Frontal cortex (tissue), 3 donors: ENCODE measurements at regions not wholly inside any gene's neighbourhood (a gene's known extent, or its start where the extent isn't known, plus 50 kb on each side); places are given as distances from the start of the nearest gene placed in this dataset.

Source experiments
- DNase-seq, 2 donors: peaks; one replicate each; pipeline ENCODE4 v3.0.0; 2012; ENCODE audit warnings: low spot score in 2 of 2
- FAIRE-seq: peaks from 2 replicates; lab custom pipeline; 2012; peaks lifted over from hg19 to GRCh38; lab: Jason Lieb, UNC
- donor health status: control.
- donor health status: control.
- donor health status: control.

DNA sequence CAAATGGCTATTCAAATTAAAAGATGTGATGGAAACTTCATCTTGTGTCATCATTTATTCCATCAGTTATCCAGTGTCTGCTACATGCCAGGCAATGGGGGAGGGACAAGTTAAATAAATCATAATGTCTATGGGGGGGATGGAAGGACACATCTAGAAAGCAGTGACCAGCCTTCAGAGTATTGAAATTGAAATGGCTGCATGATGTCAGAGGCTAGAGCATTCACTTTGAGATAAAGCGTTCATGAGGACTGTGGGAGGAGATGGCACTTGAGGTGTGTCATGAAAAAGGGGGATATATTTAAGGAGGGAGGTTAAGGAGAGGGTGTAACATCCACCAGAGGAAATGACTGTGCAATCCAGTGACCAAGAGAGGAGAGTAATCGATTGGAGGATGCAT is 50.6 kb downstream of the SLIT2 start:
- FAIRE-seq (no peak), DNase-seq (no peak)

DNA sequence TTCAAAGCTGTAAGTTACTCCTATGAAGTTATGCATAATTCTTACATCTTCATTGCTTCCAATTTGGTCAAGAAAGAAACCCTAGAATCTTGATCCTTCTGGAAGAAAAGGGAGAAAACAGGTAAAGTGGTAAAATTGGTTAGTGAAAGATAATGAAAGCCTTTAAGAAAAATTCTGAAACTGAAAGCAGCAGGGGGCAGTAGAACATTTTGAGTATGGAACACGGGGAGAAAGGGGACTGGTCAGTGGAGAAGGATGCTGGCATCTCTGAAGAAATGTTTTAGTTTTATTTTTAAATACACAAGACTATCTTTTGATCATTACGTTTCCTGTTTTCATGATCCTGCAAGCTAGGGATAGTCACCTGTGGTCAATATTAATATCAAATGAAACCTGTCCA is 54.3 kb downstream of the SLIT2 start:
- FAIRE-seq, result peak; percentile 81
- no peak for DNase-seq

DNA sequence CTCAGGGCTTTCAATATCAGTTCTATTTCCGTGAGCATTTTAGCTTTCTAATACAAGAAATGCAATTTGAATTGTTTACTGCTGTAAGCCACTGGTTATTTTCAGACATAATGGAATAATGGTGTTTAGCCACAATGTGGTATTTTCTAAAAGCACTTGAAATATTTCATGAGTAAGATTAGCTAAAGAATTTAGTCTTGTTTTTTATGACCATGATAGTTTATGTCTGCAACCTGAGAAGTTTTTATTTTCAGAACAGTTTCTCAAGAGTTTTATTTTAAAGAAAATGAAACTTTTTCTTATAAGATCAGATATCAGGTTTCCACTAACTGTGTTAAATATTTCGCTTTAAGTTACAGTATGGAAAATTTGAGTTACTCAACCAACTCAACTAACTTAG is 60.2 kb downstream of the SLIT2 start:
- no peak for FAIRE-seq
- DNase-seq, result no peak

DNA sequence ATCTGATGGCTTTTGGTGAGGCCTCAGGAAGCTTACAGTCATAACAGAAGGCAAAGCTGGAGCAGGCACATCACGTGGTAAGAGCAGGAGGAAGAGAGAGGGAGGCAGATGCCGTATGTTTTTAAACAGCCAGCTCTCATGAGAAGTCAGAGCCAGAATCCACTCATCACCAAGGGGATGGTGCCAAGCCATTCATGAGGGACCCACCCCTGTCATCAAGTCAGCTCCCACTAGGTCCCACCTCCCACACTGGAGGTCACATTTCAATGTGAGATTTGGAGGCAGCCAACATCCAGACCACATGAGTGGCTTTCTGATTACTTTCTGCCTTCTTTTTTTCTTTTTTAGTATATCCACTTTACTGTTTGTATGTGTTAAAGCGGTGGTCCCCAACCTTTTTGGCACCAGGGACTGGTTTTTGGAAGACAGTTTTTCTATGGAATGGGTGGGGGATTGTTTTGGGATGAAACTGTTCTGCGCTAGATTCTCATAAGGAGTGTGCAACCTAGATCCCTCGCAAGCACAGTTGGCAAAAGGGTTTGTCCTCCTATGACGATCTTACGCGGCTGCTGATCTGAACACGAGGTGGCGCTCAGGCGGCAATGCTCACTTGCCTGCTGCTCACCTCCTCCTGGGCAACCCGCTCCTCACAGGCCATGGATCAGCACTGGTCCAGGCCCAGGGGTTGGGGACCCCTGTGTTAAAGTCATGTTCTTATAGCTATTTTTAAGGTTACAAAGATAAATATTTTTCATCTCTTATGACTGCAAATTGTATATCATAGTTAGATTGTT is 61.7 kb downstream of the SLIT2 start:
- no peak for FAIRE-seq
- DNase-seq, result no peak

DNA sequence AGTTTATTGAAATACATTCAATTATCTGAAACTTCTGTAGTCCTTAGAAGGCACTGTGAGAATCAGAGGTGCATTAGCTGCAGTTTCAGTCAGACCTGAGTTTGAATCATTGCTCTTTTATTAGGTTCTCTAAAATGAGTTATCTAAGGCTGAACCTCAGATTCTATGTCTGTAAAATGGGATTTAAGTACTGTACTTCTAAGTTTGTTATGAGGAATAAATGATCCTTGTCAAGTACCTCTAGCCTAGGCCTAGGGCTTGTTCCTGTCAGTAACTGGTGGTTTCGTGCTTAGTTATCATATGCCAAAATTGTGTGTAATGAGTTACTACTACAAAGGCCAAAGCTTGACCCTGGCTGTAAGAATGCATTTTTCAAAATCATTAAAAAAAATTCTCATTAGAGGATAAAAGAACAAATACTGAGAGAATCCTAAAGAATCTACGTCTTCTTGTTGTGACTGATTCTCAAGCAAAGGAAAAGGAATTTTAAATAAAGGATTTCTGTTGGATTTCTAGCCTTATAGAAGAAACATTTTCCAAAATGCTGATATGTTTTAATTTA is 65.8 kb downstream of the SLIT2 start:
- no peak for DNase-seq
- no peak for FAIRE-seq

DNA sequence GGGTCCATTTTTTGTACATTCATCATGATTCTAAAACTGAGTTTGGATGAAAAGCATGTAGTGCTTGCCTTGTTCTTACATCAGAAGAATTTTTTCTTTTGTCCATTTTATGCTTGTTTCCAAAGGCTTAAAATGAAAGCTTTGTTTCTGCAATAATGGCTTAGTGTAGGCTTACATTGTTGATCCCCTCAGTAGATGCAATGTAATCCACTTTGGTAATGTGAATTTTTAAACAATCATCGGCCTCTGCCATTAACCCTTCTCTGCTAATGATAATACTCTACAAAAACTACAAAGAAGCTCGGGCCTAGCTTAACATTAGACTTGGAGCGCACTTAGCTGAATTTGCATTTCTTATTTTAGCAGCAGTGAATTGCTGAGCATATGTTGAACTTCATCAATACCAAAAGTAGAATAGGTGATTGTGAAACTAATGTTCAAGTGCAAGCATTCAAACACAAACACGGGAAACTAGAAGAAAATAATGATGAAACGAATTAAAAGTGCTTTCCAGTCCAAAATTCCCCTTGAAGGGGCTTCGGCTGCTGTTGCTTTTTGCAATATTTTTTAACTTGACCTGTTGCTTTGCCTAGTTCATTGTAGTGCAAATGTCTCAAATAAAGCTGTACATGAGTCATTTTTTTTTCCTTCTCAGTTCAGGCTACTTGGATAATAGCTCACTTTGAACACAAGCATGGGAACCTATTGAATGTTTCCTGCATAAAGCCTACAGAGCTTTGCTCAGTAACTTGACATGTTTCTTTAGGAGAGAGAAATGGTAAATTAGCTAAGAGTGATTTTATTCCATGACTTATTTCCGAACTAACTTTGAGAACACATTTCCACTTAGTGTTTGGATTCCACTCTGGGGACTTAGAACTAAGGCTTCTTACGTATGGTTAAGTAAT is 66.5 kb downstream of the SLIT2 start:
- DNase-seq, result no peak

DNA sequence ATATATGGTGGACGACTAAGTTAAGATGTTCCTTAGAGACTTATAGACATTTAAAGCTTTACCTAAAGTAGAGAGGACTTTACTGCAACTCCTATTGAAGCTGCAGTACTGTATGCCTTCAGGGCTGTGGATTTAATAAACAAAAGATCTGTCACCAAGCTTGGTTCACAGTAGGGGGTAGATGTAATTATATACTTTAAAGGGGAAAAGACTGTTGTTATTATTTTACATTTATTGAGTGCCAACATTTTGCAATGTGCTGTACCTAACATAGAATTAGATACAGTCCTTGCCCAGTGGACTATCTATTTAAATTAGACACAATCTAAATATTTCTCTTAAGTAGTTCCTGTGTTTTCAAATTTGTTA is 67.2 kb downstream of the SLIT2 start:
- DNase-seq (no peak), FAIRE-seq (no peak)

More for the DNA sequence above, 66.5 kb downstream of the SLIT2 start:
- FAIRE-seq, result peak; percentile 31

DNA sequence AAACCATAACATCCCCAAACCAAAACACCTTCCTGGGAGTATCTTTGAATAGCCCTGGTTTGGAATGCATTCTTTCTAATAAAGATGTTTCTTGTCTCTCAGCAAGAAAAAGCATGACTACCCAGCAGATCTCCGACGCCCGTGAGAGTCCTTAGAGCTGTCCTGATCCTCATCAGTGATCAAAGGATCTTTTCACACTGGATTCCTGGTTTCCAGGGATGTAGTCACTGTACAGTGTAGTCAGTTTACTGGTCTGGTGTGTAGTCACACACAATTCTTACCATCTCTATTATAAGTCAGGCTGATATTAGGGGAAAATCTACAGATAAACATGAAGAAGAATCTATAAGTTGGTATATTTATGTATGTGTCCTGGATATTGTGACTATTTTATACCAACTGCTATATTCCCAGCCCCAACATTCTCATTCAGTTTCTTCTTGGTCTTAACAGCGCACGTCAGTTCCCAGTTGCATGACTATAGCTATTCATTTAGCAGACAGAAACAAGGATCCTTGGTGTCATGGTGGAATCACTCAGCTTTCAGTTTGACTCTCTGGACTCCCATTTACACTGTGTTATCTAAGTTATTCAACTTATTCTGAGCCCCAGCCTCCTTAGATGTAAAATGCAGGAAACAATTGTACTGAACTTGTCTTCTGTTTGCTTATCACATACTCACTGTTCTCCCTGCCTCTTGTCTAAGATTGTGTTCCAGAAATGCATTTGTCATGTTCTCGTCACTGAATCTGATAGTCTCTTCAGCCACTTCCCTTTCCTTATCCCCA is 68.3 kb downstream of the SLIT2 start:
- FAIRE-seq (no peak), DNase-seq (no peak)

DNA sequence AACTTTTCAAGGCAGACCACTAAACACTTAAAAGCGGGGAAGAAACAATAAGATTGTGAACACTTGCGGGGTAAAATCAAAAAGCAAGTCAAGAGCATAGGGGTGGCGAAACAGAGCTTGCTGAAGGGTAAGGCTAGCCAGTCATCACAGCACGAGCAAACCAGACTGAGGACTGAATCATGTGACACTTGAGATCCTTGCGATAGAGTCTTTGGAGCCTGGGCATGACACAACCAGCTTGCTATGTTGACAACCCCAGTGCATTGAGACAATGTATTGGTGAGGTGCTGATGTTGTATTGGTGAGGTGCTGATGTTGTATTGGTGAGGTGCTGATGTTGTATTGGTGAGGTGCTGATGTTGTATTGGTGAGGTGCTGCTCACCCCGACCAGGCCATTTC is 72.3 kb downstream of the SLIT2 start:
- no peak for DNase-seq
- no peak for FAIRE-seq

DNA sequence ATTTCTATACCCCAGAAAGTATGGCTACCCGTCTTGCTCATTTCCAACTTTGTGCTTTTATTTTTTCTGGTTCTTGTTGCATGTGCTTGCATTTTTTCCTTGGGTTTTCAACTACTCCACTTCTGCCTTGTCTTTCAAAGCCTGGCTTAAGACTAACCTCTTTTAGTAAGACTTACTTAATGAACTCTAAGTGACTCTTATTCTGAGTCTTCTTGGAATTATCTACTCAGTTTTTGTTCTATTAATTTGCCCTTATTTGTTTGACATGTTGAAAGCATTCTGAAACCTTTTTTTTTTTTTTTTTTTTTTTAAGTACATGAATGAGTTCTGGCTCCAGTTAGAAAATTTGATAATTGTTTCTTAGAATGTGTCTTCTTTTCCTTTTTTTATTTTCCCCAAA is 74.8 kb downstream of the SLIT2 start:
- FAIRE-seq (no peak), DNase-seq (no peak)

DNA sequence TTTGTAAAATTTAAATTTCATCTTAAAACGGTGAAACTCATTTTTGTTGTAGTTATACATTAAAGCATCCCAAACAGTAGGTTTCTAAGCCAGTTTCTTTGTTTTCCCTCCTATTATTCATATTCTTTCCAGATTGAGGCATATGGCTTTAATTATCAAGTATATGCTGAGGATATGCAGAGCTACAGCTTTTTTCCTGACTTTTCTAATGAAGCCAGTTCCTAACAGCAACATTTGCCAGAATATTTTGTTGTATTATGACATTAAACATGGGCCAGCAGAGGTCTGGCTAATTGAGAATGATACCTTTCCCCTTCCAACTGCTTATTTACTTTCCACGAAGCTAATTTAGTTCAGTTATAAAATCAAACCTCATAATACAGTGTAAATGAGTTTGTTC is 75.3 kb downstream of the SLIT2 start:
- DNase-seq, result no peak
- no peak for FAIRE-seq

DNA sequence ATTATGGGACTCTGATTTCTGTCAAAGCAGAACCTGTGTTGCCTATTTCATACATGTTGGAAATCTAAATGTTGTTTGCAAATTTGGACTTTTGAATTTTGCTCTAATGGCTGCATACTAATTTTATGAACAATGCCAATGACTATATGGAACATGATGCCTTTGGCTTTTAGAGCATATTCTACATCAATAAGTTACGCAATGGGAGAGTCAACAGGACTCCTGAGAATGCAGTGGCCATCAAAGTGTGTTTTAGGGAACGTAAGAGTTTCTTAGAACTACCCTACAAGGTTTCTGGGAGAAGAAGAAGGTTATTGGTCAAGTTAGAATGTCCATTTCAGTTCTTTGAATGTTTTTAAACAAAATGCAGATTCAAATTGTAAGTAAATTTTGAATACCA is 76.1 kb downstream of the SLIT2 start:
- FAIRE-seq (no peak), DNase-seq (no peak)

DNA sequence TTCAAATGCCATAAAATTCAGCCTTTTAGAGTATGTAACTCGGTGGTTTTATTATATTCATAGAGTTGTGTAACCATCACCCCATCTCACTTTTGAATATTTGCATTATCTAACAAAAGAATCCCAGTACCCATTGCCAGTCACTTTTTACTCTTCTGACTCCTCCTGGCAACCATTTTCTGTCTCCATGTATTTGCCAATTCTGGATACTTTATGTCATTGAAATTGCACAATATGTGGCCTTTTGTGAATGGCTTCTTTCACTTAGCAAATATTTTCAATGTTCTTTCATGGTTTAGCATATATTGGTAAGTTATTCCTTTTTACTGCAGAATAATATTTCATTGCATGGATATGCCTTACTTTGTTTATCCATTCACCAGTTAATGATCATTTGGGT is 79.9 kb downstream of the SLIT2 start:
- no peak for FAIRE-seq
- no peak for DNase-seq

DNA sequence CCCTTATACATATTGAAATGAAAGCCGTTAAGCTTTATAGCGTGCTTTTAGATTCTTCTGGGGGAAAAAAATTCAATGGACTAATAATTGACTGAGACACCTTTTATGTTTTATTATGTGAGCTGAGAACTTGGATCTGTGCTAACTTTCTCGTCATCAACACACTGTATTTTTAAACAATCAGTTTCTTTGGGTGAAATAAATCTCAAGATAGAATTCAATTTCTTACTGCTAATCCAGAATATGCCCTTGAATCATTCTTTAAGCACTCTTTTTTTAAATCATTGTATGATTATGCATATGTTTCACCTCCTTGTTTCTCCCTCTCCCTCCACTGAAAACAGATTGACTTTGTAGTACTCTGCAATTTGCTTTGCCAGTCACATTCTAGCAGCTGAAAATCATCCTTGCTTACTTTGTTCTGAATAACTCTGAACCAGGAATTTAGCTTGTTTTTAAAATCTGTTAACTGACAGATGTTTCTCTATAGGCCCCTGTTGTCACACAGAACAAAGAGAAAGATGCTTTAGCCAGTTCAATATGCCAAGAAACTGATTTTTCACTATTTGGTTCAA is 81.5 kb downstream of the SLIT2 start:
- no peak for FAIRE-seq
- DNase-seq, result no peak

DNA sequence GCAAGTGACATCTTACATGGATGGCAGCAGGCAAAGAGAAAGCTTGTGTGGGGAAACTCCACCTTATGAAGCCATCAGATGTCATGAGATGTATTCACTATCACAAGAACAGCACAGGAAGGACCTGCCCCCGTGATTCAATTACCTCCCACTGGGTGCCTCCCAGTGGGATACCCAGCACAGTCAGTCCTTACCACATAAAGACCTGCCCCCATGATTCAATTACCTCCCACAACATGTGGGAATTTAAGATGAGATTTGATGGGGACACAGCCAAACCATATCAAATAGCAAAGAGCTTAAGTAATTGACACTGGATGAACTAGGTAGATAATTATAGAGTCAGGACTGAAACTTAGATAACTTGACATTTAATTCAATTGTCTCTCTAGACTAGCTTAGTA is 85.6 kb downstream of the SLIT2 start:
- FAIRE-seq, result no peak

DNA sequence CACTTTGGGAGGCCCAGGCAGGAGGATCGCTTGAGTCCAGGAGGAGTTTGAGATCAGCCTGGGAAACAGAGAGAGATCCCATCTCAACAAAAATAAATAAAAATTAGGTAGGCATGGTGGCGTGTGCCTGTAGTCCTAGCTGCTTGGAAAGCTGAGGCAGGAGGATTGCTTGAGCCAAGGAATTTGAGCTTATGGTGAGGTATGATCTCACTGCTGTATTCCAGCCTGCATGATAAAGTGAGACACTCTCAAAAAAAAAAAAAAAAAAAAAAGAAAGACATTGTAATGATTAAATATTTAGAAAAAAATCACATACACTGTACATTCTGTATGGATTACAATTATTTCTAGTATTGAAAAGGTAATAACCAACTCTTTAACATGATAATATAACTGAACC is 87.1 kb downstream of the SLIT2 start:
- FAIRE-seq (no peak), DNase-seq (no peak)

More for the DNA sequence above, 85.6 kb downstream of the SLIT2 start:
- DNase-seq, result no peak

DNA sequence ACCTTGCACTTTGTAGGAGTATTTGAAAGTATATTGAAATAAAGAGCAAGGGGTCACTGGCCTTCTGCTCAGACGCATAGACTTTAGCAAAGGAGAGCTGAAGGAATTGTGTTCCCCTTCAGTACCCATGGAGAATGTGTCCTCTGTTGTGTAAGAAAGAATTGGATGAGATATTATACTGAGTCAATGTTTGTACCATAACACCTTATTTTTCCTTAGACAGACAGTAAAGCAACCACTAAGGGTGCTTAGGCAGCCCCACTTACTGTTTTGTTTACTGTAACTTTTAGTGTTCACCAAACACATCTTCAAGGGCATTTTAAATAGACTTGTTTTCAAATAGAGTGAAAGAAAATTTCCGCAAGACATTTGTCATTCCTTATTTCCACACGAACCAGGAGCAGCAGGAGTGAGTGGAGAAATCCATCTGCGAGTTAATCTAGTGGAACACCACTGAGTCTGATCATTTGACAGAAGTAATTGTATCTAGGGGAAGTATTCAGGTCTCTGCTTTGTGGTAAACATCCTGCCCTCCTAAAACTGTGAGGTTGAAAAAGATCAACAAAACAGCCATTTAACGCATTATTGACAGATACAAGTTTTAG is 89.5 kb downstream of the SLIT2 start:
- FAIRE-seq, result no peak
- DNase-seq, result no peak

DNA sequence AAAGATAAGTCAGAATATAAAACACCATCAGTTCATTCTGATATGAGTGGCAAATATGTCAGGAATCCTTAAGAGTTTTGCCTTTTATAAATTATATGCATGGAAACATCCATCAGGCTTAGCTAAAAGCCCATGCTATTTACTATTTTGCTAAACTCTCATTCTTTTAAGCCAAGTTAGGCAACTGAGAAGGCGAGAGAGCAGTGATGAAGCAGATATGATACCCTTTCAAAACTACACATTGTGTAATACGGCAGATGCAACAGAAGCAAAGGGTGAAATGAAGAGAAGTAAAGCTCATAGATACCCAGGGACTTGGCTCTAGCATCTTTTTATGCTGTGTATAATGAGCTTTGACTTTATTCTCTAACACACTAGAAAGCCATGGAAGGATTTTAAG is 95.8 kb downstream of the SLIT2 start:
- FAIRE-seq (no peak), DNase-seq (no peak)

DNA sequence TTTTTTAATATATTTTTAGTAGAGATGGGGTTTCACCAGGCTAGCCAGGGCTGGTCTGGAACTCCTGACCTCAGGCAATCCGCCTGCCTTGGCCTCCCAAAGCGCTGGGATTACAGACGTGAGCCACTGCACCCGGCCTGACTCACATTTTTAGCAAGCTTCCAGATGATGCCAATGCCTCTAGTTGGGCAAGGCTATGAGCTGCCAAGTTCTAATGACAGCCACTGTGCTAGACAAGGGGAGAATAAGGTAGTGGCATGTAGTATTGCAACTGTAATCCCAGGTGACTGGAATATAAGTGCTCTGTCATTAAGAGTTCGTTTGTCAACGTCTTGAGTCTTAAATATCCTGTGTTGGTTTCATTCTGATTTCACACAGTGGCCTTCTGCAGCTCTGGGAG is 96.7 kb downstream of the SLIT2 start:
- FAIRE-seq, result no peak

More for the DNA sequence above, 96.7 kb downstream of the SLIT2 start:
- DNase-seq, result no peak
